ENCODE measurements at regions not wholly inside any gene's neighbourhood (a gene's known extent, or its start where the extent isn't known, plus 50 kb on each side); places are given as distances from the start of the nearest gene placed in this dataset.

DNA sequence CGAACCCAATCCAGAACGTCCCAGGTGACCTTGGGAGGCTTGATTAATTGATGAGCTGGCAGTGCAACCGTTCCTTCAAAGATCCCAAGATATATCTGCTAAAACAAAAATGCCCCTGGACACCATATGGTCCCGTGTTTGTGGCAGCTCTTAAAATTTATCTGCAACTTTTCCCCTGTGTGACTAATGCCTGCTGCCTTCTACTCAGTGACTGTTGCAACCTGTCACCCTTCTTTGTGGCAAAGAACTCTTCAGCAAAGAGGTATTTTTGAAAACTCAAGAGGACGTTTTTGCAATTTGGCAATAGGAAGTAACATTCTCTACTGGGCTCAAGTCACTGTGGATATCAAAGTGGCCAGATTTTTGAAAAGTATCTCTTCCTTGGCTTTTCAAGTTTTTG, 75.8 kb upstream of the SOD3 start:
- Mint-ChIP-seq H3K27me3 (ENCODE audit: low read depth) (no peaks in the 10 kb centered on the region), H3K4me3 (no peak overlapping the region), H3K27ac (no peak overlapping the region), H3K4me1 (ENCODE audit: low read depth) (no peaks in the 10 kb centered on the region), H3K9me3 (peaks cover 6% of the 10 kb centered on the region), H3K36me3 (ENCODE audit: low read depth) (no peaks in the 10 kb centered on the region)
- no peak for DNase-seq (ENCODE audit: low spot score)

DNA sequence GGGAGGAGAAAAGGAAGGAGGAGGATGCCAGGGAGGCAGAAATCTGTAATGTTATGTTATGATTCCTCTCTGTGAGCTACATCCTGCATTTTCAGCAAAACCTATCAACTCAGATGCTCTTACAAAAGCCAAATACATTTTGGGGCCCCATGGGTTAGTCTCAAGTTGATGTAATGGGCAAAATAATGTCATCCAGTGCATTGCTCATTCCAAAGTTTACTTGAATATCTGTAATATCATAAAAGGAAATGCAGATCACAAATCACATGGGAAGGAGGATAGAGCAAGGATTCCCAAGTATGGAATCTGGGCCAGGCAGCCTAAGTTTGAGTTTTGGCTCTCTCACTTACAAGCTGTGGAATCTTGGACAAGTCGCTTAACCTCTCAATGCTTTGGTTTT, 74.9 kb upstream of the SOD3 start:
- Mint-ChIP-seq H3K9me3 (peaks cover 3% of the 10 kb centered on the region), H3K4me3 (no peak overlapping the region), H3K4me1 (ENCODE audit: low read depth) (no peaks in the 10 kb centered on the region), H3K27me3 (ENCODE audit: low read depth) (no peaks in the 10 kb centered on the region), H3K27ac (no peak overlapping the region), H3K36me3 (ENCODE audit: low read depth) (no peaks in the 10 kb centered on the region)
- no peak for DNase-seq (ENCODE audit: low spot score)

DNA sequence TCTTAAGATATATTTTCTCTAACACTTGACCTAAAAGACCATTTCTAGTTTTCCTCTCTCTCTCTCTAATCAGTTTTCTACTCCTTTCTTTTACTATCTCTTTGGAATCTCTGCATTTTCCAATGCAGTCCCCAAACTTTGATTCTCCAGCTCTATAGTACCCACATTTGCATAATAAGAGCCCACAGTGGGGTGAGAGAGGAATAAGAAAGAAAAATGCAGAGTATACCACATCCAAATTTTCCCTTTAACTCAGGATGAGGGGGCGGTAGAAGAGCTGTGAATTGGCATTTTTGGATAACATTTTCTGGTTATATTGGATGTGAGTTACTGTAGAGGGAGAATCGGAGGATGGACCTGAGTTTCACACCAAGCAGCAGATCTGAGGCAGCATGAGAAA, 74.4 kb upstream of the SOD3 start:
- no peak overlapping the region for H3K4me3 Mint-ChIP-seq
- no peaks in the 10 kb centered on the region for H3K4me1 Mint-ChIP-seq (ENCODE audit: low read depth)
- no peaks in the 10 kb centered on the region for H3K9me3 Mint-ChIP-seq
- DNase-seq (ENCODE audit: low spot score), result no peak
- no peak overlapping the region for H3K27ac Mint-ChIP-seq
- no peaks in the 10 kb centered on the region for H3K27me3 Mint-ChIP-seq (ENCODE audit: low read depth)
- H3K36me3 Mint-ChIP-seq (ENCODE audit: low read depth), result no peaks in the 10 kb centered on the region

DNA sequence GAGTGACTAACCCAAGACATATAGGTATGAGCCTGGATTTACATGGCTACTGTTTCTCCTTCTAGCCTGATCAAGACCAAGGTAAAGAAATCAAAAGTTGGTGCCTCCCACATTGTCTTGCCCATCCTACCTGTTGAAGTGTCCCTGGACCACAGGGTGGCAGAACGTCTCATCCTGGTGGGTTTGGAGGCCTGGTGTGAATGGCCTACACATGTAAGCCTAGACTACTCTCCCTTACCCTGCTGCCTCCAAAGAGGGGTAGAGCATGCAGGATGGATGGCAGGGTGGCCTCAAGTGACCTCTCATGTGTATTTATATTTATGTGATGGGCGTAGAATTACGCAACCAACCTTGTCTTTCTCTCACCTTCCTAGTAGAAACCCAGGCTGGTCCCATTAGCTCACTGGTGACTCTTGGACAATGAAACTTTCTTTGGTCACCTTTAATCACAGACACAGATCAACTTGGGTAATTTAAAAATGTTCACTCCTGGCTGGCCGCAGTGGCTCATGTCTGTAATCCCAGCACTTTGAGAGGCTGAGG, 73.3 kb upstream of the SOD3 start:
- H3K4me3 Mint-ChIP-seq, result no peak overlapping the region
- no peaks in the 10 kb centered on the region for H3K27me3 Mint-ChIP-seq (ENCODE audit: low read depth)
- H3K9me3 Mint-ChIP-seq, result no peaks in the 10 kb centered on the region

DNA sequence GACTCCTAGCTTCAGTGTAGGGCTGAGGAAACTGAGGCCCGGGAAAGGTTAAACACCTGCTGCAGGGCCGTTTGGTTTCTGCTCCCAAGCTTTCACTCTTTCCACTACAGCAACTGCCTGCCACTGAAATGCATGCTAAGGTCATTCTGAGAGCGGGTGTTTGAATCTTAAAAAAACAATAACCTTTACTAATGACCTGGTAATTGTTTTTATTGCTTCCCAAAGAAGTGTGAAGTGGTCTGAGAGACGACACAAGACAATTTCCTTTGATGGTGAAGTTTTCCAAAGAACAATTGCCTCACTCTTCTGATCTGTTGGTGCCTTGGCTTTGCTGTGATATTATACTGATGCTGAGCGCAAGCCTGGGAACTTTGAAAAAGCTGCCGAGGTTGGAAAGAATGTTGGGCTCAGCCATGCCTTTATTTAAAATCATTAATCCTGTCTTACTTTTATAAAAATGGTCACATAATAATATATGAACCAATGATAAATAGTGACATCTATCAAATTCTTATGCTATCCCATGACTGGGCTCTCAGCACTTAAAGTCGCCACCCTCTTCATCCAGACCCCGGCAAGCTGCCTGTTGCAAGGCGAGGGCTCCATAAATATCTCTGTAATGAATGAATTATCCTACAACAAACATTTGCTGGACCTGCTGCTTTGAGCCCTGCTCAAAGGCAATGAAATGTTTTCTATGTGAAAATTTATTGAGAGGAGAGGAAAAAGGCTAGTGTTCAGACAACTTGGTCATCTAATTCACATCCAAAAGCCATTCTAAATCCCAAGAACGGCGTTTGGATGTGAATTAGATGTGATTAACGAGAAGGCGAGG, 67.8 kb upstream of the SOD3 start:
- Mint-ChIP-seq H3K27me3 (ENCODE audit: low read depth) (peaks cover 3% of the 10 kb centered on the region), H3K9me3 (no peaks in the 10 kb centered on the region), H3K4me1 (ENCODE audit: low read depth) (no peaks in the 10 kb centered on the region)

More for the DNA sequence above, 73.3 kb upstream of the SOD3 start:
- Mint-ChIP-seq H3K27ac (no peak overlapping the region), H3K4me1 (ENCODE audit: low read depth) (no peaks in the 10 kb centered on the region), H3K36me3 (ENCODE audit: low read depth) (no peaks in the 10 kb centered on the region)
- no peak for DNase-seq (ENCODE audit: low spot score)

DNA sequence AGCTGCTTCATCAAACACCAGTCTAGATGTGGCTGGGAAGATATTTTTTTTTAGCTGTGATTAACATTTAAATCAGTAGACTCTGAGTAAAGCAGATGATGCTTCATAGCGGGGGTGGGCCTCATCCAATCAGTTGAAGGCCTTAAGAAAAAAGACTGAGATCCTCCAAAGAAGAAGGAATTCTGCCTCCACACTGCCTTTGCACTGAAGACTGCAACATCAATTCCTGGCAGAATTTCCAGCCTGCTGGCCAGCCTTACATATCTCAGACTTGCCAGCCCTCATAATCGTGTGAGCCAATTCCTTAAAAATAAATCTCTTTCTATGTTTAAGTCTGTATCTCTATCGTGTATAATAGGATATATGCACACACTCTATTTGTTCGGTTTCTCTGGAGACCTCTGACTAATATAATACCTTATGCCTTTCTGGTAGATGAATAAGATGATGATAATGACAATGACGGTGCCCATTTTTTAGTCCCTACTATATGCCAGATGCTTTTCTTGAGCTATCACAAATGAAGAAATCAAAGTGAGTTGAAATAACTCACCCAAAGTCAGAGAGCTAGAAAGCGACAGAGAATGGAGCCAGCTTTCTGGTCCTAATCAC, 66.1 kb upstream of the SOD3 start:
- H3K4me3 Mint-ChIP-seq, result no peak overlapping the region

More for the DNA sequence above, 67.8 kb upstream of the SOD3 start:
- no peak overlapping the region for H3K4me3 Mint-ChIP-seq
- DNase-seq (ENCODE audit: low spot score), result no peak
- no peak overlapping the region for H3K27ac Mint-ChIP-seq
- H3K36me3 Mint-ChIP-seq (ENCODE audit: low read depth), result no peaks in the 10 kb centered on the region

DNA sequence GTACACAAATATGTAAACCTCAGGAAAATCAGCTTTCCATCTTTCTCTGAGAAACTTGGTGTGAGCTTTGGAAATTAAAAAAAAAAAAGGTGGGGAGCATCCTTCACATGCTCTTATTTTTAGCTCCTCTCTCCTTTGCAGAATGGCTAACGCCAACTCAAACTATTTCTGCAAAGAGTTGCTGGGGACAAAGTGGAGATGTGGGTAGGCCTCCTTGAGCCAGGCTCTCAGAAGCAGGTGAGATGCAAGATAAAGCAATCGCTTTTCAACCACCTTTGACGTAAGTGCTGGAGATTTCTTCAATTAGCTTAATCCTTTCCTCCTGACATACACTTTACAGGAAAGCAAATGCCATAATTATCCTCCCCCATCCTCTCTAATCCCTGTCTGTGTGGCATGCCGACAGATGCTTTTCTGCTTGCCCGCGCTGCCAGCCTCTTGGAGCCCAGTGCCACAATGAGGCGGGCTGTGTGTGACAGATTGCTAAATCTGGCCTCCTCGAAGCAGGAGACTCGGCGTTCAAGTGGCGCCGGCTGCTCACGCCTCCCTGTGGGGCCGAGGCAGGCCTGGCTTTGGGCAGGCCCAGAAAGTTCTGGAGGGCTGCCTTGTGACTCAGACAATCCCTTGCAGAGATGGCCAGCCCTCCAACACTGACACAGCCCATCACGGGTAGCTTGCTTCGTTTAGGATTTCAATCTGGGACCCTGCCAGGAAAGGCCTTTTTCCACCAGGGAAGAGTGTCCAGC, 64.9 kb upstream of the SOD3 start:
- no peaks in the 10 kb centered on the region for H3K36me3 Mint-ChIP-seq (ENCODE audit: low read depth)
- no peak for DNase-seq (ENCODE audit: low spot score)
- no peak overlapping the region for H3K4me3 Mint-ChIP-seq
- H3K4me1 Mint-ChIP-seq (ENCODE audit: low read depth), result no peaks in the 10 kb centered on the region
- peaks cover 3% of the 10 kb centered on the region for H3K27me3 Mint-ChIP-seq (ENCODE audit: low read depth)
- H3K27ac Mint-ChIP-seq, result no peak overlapping the region
- H3K9me3 Mint-ChIP-seq, result no peaks in the 10 kb centered on the region

More for the DNA sequence above, 66.1 kb upstream of the SOD3 start:
- Mint-ChIP-seq H3K9me3 (no peaks in the 10 kb centered on the region), H3K4me1 (ENCODE audit: low read depth) (no peaks in the 10 kb centered on the region), H3K36me3 (ENCODE audit: low read depth) (no peaks in the 10 kb centered on the region), H3K27ac (no peak overlapping the region), H3K27me3 (ENCODE audit: low read depth) (peaks cover 3% of the 10 kb centered on the region)
- DNase-seq (ENCODE audit: low spot score), result no peak

DNA sequence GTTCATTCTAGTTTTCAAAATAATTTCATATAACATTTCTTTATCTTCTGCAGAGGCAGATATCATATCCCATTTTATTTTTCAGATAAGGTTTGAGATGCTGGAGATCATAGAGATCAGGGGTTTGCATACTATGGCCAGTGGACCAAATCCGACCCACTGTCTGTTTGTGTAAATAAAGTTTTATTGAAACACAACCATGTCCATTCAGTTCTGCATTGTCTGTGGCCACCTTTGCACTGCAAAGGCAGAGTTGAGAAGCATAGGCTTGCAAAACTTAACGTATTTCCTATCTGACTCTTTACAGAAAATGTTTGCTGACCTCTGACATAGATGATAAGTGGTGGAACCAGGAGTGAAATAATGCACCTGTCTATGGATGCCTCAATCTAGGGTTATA, 63.9 kb upstream of the SOD3 start:
- no peaks in the 10 kb centered on the region for H3K4me1 Mint-ChIP-seq (ENCODE audit: low read depth)
- H3K36me3 Mint-ChIP-seq (ENCODE audit: low read depth), result no peaks in the 10 kb centered on the region
- H3K4me3 Mint-ChIP-seq, result no peak overlapping the region
- peaks cover 3% of the 10 kb centered on the region for H3K27me3 Mint-ChIP-seq (ENCODE audit: low read depth)
- no peak overlapping the region for H3K27ac Mint-ChIP-seq
- no peaks in the 10 kb centered on the region for H3K9me3 Mint-ChIP-seq
- no peak for DNase-seq (ENCODE audit: low spot score)

DNA sequence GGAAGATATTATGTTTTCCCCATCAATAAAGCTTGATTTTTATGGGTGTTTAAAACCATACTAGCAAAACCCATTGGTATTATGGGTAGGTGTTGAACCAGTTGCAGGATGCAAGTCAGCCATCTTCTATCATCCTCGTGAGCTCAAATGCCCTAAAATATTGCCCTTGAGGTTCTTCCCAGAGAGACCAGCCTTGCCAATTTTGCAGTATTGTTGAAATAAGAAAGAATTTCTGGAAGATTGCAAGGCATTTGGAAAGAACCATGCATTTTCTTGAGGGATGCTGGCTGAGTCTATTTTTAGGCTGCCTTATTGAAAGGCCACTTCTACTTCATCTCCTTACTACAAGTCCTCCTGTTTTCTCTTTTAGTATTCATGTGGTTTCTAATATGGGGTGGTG, 60.9 kb upstream of the SOD3 start:
- peaks cover 14% of the 10 kb centered on the region for H3K9me3 Mint-ChIP-seq

DNA sequence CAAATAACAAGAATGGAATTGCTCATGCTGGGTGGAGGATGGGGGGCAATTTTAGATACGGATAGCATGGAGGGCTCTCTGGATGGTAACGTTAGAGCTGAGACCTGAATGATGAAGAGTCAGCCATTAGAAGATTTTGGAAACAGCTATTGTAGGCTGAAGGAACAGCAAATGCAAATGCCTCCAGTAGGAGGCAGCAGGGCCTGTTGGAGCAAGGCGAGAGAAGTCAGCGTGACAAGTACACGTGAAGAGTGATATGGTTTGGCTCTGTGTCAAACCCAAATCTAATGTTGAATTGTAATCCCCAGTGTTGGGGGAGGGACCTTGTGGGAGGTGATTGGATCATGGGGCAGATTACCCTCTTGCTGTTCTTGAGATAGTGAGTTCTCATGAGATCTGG, 59.3 kb upstream of the SOD3 start:
- Mint-ChIP-seq H3K27me3 (ENCODE audit: low read depth) (no peaks in the 10 kb centered on the region), H3K36me3 (ENCODE audit: low read depth) (no peaks in the 10 kb centered on the region), H3K9me3 (peaks cover 14% of the 10 kb centered on the region)

More for the DNA sequence above, 60.9 kb upstream of the SOD3 start:
- DNase-seq (ENCODE audit: low spot score), result no peak
- Mint-ChIP-seq H3K4me3 (no peak overlapping the region), H3K27ac (no peak overlapping the region), H3K27me3 (ENCODE audit: low read depth) (no peaks in the 10 kb centered on the region), H3K4me1 (ENCODE audit: low read depth) (no peaks in the 10 kb centered on the region), H3K36me3 (ENCODE audit: low read depth) (no peaks in the 10 kb centered on the region)

DNA sequence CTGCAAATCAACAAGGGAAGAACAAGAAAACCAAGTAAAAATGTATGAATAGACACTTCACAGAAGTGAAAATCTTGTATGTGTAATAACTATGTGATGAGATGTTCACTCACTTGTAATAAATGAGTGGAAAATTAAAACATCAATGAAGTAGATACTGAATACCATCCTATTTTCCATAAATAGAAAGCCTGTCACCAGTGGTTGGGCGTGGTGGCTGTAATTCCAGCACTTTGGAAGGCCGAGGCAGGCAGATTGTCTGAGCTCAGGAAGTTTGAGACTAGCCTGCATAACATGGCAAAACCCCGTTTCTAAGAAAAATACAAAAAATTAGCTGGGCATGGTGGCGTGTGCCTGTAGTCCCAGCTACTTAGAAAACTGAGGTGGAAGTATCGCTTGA, 53.5 kb upstream of the SOD3 start:
- H3K4me3 Mint-ChIP-seq, result no peak overlapping the region
- peaks cover 14% of the 10 kb centered on the region for H3K9me3 Mint-ChIP-seq
- H3K27ac Mint-ChIP-seq, result no peak overlapping the region
- no peaks in the 10 kb centered on the region for H3K36me3 Mint-ChIP-seq (ENCODE audit: low read depth)
- H3K4me1 Mint-ChIP-seq (ENCODE audit: low read depth), result no peaks in the 10 kb centered on the region
- H3K27me3 Mint-ChIP-seq (ENCODE audit: low read depth), result no peaks in the 10 kb centered on the region
- DNase-seq (ENCODE audit: low spot score), result no peak

More for the DNA sequence above, 59.3 kb upstream of the SOD3 start:
- Mint-ChIP-seq H3K27ac (no peak overlapping the region), H3K4me1 (ENCODE audit: low read depth) (no peaks in the 10 kb centered on the region), H3K4me3 (no peak overlapping the region)
- no peak for DNase-seq (ENCODE audit: low spot score)

DNA sequence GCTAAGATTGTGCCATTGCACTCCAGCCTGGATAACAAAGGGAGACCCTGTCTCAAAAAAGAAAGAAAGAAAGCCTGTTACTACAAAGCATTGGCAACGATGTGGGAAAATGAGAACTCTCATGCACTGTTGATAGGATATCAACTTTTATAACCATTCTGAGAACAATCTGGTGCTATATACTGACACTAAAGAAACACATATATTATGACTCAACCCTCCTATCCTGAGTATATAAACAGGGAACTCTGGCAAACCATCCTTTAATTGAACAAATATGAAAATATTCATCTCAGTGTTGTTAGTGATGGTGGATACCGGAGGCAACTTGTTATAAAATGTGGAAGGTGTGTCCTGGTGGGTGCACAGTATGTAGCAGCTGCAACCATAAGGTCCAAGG, 53.0 kb upstream of the SOD3 start:
- no peak overlapping the region for H3K27ac Mint-ChIP-seq
- H3K4me3 Mint-ChIP-seq, result no peak overlapping the region
- H3K9me3 Mint-ChIP-seq, result peaks cover 10% of the 10 kb centered on the region
- no peak for DNase-seq (ENCODE audit: low spot score)
- no peaks in the 10 kb centered on the region for H3K27me3 Mint-ChIP-seq (ENCODE audit: low read depth)
- H3K36me3 Mint-ChIP-seq (ENCODE audit: low read depth), result no peaks in the 10 kb centered on the region
- no peaks in the 10 kb centered on the region for H3K4me1 Mint-ChIP-seq (ENCODE audit: low read depth)

DNA sequence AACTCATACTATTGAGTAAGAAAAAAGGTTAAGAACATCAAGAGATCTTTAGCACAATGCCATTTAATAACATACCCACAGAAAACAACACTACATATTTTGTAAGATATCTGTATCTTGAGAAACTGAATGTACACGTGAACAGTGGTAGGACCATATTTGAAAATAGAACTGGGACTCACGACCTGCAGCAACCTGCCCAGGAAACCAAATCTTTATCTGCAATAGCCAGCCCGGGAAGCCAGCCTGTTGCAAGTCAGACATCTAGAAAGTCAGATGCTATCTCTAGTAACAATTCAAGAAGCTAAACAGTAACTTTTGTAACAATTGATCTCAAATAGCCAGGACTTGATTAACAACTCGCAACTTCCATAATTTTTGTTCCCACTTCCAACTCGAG, 52.6 kb upstream of the SOD3 start:
- H3K27ac Mint-ChIP-seq, result no peak overlapping the region
- no peak overlapping the region for H3K4me3 Mint-ChIP-seq
- H3K36me3 Mint-ChIP-seq (ENCODE audit: low read depth), result no peaks in the 10 kb centered on the region
- DNase-seq (ENCODE audit: low spot score), result no peak
- no peaks in the 10 kb centered on the region for H3K4me1 Mint-ChIP-seq (ENCODE audit: low read depth)
- H3K27me3 Mint-ChIP-seq (ENCODE audit: low read depth), result no peaks in the 10 kb centered on the region
- H3K9me3 Mint-ChIP-seq, result peaks cover 8% of the 10 kb centered on the region

DNA sequence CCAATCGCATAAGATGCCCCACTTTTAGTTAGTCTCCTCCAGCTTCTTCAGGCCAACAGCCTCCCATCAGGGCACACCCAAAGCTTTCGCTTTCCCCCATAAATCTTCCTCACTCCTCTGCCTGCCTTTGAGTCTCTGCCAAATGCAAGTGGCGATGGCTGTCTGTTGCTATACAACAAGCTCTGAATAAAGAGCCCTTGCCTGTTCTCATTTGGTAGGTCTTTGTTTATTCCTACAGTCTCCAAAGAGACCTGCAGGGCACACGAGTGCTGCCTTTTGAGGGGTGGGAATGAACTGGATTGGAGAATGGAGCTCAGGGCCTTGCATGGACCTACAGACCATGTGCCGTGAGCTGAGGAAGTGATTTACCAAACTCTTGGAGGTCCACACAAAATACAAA, 52.2 kb upstream of the SOD3 start:
- H3K27ac Mint-ChIP-seq, result no peak overlapping the region
- no peaks in the 10 kb centered on the region for H3K4me1 Mint-ChIP-seq (ENCODE audit: low read depth)
- no peaks in the 10 kb centered on the region for H3K27me3 Mint-ChIP-seq (ENCODE audit: low read depth)
- DNase-seq (ENCODE audit: low spot score), result no peak
- peaks cover 3% of the 10 kb centered on the region for H3K9me3 Mint-ChIP-seq
- no peak overlapping the region for H3K4me3 Mint-ChIP-seq
- H3K36me3 Mint-ChIP-seq (ENCODE audit: low read depth), result no peaks in the 10 kb centered on the region
